ENCODE measurements at regions not wholly inside any gene's neighbourhood (a gene's known extent, or its start where the extent isn't known, plus 50 kb on each side); places are given as distances from the start of the nearest gene placed in this dataset.

DNA sequence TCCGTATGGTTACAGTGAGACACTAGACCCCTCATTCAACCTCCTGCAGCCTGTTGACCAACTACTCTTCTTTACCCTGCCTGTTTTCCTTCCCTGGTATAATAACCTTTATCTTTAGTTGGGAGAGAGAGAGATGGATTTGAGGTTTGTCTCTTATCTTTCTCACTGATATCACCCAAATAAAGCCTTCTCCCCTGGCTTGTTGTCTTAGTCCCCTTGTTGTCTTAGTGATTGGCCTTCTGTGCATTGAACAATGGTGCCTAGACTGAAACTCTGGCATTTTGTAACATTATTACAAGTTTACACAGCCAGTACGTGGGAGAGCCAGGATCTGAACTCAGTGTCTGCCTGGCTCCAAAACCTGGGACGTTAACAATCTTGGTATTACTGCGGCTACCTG is 560.8 kb downstream of the HS3ST4 start:
- SMC1A ChIA-PET (ENCODE audit: uncharacterized antibody, unreplicated experiment), result no interaction called here
- H3K79me2 ChIP-seq (ENCODE audit: control insufficient read depth, insufficient read depth, low read length), result no peaks in the 10 kb centered on the region
- ATAC-seq (no peak), DNase-seq (ENCODE audit: low read depth, low spot score) (no peak), FAIRE-seq (no peak)
- H4K20me1 ChIP-seq (ENCODE audit: control insufficient read depth, insufficient read depth), result no peaks in the 10 kb centered on the region
- WGBS (ENCODE audit: insufficient coverage, insufficient replicate concordance, low lambda C conversion rate, missing lambda C conversion rate), result 22% methylated on average over 4 of the region's 4 CpGs
- H3K36me3 ChIP-seq (ENCODE audit: control insufficient read depth in 2 of 2, insufficient read depth in 2 of 2, low read length in 1 of 2), result no peaks in the 10 kb centered on the region
- H3K9ac ChIP-seq (ENCODE audit: control insufficient read depth, insufficient read depth, low read length), result no peak overlapping the region
- RAD21 ChIA-PET (ENCODE audit: unreplicated experiment), result no interaction called here
- H2AFZ ChIP-seq (ENCODE audit: control insufficient read depth, low read depth, low read length), result no peak overlapping the region
- no peak overlapping the region for H3K4me2 ChIP-seq (ENCODE audit: control insufficient read depth, insufficient read depth)
- CTCF ChIA-PET, result no interaction called here
- POLR2A ChIA-PET, result no interaction called here
- TF ChIP-seq ZNF24 (IDR thresholded peaks at IDR 0.05) (no peak), WRNIP1 (IDR thresholded peaks at IDR 0.05; ENCODE audit: borderline replicate concordance, low read depth, low read length) (no peak), ZSCAN29 (IDR thresholded peaks at IDR 0.05) (no peak), CHD2 (IDR thresholded peaks at IDR 0.05; ENCODE audit: borderline replicate concordance, low read depth, low read length) (no peak), IRF4 (IDR thresholded peaks at IDR 0.05; ENCODE audit: low read depth, low read length) (no peak), CREB1 (IDR thresholded peaks at IDR 0.05; ENCODE audit: low read depth) (no peak), NR2F1 (conservative IDR thresholded peaks at IDR 0.05) (no peak), RAD51 (IDR thresholded peaks at IDR 0.05) (no peak), TARDBP (IDR thresholded peaks at IDR 0.05; ENCODE audit: borderline replicate concordance) (no peak), ZBTB11 (CRISPR knock-in tag; IDR thresholded peaks at IDR 0.05) (no peak), ZBED1 (IDR thresholded peaks at IDR 0.05; ENCODE audit: borderline replicate concordance) (no peak), ZNF384 (IDR thresholded peaks at IDR 0.05; ENCODE audit: borderline replicate concordance, low read depth, low read length) (no peak), SUZ12 (IDR thresholded peaks at IDR 0.05; ENCODE audit: unreplicated experiment) (no peak), ZBTB33 (IDR thresholded peaks at IDR 0.05) (no peak), EGR1 (IDR thresholded peaks at IDR 0.05; ENCODE audit: borderline replicate concordance in 1 of 2, low read depth in 2 of 2, low read length in 2 of 2) (no peak), RFX5 (IDR thresholded peaks at IDR 0.05; ENCODE audit: low read depth, low read length) (no peak)
- TF ChIP-seq, protein P1, sequence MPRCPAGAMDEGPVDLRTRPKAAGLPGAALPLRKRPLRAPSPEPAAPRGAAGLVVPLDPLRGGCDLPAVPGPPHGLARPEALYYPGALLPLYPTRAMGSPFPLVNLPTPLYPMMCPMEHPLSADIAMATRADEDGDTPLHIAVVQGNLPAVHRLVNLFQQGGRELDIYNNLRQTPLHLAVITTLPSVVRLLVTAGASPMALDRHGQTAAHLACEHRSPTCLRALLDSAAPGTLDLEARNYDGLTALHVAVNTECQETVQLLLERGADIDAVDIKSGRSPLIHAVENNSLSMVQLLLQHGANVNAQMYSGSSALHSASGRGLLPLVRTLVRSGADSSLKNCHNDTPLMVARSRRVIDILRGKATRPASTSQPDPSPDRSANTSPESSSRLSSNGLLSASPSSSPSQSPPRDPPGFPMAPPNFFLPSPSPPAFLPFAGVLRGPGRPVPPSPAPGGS (IDR thresholded peaks at IDR 0.05; ENCODE audit: borderline replicate concordance, insufficient read depth, low read depth, low read length, poor library complexity, severe bottlenecking), result no peak
- TF ChIP-seq, protein P2, sequence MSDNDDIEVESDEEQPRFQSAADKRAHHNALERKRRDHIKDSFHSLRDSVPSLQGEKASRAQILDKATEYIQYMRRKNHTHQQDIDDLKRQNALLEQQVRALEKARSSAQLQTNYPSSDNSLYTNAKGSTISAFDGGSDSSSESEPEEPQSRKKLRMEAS (IDR thresholded peaks at IDR 0.05; ENCODE audit: low read depth, low read length), result no peak
- H3K9me3 ChIP-seq (replicated peaks; ENCODE audit: control insufficient read depth, insufficient read depth, low read length), result no peaks in the 10 kb centered on the region
- no peaks in the 10 kb centered on the region for H3K4me1 ChIP-seq (ENCODE audit: control insufficient read depth, insufficient read depth, low read length)
- no TSS peak for BruUV-seq (replicated peaks)
- no peak overlapping the region for H3K27ac ChIP-seq (ENCODE audit: control insufficient read depth, insufficient read depth)
- H3K4me3 ChIP-seq, result no peak overlapping the region
- no peaks in the 10 kb centered on the region for H3K27me3 ChIP-seq (replicated peaks in 1 of 2; ENCODE audit: control insufficient read depth in 2 of 2, insufficient read depth in 2 of 2, low read length in 1 of 2)
- in situ Hi-C loops (cut with MboI) (no loop called here), intact Hi-C loops (cut with micrococcal nuclease; ENCODE audit: unreplicated experiment) (no loop called here)

All from GM12878 (cell line).